HG02642 (cell line): ENCODE measurements at regions not wholly inside any gene's neighbourhood (a gene's known extent, or its start where the extent isn't known, plus 50 kb on each side); places are given as distances from the start of the nearest gene placed in this dataset.
"Not testable (repeated sequence)": the region's sequence is repeated elsewhere in the genome, so short reads cannot be mapped to it uniquely, and the experiment has no call there.

Source experiments
- ATAC-seq: cut with Tn5 transposase; IDR thresholded peaks from one replicate; pipeline ENCODE4 v1.9.1; 2021; ENCODE audit warnings: mild to moderate bottlenecking; ENCODE audit not compliant: unreplicated experiment, poor library complexity

GRCh38 chr10:2826675-2827074 is 240.7 kb upstream of the PFKP start:
- no peak for ATAC-seq

GRCh38 chr10:2825841-2826240 is 241.5 kb upstream of the PFKP start:
- no peak for ATAC-seq

DNA sequence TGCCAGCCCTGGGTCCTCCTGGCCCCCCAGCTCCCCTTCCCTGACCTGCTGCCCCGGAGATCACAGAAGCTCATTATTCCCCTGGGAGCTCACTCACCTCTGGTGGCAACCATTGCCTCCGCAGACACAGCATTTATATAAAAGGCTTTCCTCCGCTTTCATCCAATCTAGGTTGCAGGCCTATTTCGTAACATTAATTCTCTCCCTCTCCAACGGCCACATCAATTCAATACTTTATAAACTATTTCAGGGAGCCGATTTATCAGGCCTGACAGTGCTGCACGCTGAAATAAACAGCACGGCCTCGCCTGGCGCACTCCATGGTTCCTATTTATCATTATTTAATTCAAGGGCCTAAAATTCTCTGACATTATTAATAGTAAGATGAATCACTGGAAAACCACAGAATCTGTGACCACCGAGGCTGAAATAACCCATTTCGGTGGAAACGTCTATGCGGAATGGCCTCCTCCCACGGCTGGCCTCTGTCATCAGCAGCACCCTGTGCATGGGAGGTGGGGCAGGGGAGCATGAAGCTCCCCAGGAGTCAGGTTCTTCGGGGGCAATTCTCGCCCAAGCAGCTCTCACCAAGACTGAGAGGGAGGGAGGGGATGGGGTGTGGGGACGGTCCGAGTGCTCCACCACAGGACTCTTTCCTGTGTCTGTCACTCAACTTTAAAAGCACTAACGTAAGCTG is 249.3 kb upstream of the PFKP start:
- ATAC-seq = no peak

DNA sequence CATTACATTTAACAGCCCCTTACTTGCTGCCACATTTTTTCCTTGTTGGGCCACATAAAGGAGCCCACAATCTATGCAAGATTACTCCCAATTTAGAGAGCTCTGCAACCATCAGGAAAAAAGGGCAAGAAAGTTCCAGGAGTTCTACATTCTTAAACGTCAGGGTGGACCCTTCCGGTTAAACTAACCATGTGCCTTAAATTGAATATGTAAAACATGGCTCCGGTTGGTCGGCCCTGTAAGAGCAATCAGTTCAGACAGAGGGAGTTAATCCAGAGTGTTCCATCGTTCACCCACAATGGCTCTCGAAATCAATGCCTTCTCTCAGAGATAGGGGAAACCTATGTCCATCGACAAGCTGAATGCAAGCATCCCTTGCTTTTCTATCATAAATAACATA is 253.7 kb upstream of the PFKP start:
- ATAC-seq = no peak

DNA sequence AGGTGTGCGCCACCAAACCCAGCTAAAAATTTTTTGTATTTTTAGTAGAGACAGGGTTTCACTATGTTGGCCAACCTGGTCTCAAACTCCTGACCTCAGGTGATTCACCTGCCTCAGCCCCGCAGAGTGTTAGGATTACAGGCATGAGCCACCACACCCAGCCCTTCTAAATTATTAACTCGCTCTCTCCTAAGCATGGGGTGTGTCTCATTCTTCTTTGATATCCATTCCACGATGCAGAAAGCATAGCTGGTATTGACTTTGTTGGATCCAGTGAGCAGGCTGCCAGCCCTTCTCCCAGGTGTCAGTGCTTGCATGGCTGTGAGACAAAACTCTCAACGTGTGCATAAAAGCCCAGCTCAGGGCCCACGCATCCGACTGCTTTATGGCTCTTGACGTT is 254.1 kb upstream of the PFKP start:
- ATAC-seq = no peak

DNA sequence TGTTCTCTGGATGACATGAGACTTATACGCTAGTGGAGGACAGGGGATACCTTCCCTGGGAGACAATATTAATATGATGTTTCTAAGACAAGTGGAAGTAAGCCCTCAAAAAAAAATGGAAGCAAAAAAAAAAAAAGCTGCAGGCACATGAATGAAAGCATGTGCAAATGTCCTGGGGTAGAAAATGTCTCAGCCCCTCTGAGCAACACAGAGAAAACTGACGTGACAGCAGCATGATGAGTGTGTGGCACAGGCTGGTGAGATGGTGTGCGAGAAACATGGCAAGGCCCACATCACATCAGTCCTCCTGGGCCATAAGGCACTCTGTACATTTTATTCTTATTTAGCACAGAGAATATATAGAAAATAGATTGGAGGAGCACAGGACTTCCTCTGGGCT is 254.7 kb upstream of the PFKP start:
- no peak for ATAC-seq

DNA sequence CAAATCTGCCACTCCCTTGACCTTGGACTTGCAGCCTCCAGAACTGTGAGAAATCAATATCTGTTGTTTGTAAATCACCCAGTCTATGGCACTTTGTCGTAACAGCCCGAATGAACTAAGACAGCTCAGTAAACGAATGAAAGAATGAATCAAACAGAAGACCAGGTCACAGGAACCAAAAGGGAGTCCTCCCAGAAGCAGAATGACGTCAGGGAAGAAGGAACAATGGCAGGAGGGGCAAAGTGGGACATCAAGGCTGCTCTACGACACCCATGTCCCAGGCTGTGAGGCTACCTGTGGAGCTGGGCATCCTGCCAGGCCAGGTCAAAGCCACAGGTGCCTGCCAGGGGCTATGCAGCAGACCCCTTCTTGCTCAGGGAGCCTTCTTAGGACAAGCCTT is 267.2 kb upstream of the PFKP start:
- no peak for ATAC-seq

DNA sequence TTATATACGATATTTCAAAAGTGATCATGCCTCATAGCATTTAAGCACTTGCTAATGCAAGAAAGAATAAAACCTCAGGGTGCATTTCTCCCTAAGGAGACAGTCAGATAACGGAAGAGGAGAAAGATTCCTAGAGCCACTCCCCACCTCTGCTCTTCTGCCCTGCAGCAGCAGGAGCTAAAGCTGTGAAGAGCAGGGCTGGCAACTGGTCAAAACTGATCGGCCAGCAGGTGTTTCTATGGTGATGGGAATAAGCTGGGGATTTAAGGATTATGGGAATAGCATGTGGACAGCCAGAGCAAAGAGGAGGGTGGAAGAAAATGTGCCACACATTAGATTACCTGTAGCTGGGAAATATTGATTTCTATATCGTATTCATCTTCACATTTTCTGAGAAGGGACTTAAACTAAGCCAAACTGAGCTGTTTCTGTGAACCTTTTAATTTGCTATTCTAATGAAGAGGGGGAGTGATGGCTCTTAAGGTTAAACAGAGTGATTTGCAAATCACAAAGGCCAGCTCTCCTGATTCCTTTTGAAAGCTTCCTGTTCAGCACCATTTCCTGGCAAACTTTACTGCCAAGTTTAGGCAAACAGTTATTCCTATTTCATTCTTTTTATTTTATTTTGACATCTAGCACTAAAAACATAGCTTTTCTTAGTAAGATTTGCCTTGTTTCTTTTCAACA is 268.9 kb upstream of the PFKP start:
- no peak for ATAC-seq

- peak; percentile 82 for ATAC-seq
Observed at GRCh38 chr10:2791774-2792443, 275.4 kb upstream of the PFKP start.

GRCh38 chr10:2790396-2791188 is 276.8 kb upstream of the PFKP start:
- no peak for ATAC-seq

- no peak for ATAC-seq
Observed at GRCh38 chr10:2786251-2786650, 281.1 kb upstream of the PFKP start.

DNA sequence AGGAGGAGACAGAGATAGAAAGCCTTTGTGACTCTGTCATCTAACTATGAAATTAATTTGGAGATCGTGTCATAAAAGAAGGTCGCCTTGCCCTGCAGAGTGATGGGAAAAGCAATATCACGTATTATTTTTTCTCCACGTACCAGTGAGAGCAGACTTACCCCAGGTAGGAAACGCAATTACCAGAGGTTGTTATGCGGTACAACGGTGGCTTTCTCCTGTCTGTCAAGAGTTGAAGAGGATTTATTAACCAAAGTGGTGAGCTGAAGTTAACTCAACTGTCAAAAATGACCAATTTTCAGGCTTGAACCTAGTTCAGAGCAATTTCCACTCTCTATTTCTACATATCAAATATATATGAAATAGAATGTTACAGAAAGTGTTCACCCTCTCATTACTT is 282.6 kb upstream of the PFKP start:
- ATAC-seq = no peak

DNA sequence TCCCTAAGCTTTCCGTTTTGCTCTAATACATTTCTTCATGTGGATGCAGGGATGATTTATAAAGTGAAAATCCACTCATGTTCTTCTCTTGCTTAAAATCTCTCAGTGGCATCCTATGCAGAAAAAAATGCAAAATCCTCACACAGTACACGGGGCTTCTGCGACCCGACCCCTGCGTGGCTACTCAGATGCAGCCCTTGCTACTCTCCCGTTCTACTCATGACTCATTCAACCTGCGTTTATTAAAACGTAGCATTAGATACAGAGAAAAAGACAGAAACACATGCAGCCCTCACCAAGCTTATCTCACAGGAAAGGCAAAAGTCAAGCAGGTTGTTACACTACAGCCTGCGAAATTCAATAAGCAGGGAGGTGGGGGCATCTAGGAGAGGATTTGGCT is 284.4 kb upstream of the PFKP start:
- no peak for ATAC-seq

GRCh38 chr10:2782265-2782664 is 285.1 kb upstream of the PFKP start:
- no peak for ATAC-seq

DNA sequence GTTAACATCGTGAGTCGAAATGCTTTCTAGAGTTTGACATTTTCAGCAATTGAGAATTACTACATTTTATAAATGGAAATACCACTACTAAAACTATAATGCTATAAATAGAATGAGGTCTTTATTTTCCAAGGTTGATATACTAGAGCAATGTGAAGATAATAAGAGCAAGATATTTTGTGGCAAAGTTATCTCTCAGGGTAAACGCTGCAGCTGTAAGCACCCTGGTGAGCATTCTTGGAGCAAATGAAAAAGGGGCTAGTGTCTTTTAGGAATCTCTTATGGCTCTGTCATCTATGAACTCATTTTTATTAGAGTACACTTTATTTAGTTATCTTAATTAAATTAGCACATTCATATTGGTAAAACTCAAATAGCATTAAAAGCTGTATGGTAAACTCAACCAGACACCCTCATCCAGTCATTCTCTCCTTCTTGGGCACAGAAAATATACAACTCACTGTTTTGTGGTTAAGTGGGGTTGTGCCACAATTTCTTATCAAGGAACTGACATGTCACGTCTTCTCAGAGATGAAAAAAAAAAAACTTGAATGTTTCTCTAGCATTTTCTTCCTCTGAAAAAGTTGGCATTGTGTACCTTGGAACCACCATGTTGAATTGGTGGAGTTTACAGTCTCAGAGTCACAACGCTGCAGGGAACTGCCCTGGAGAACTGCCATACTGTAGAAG is 289.5 kb upstream of the PFKP start:
- no peak for ATAC-seq

DNA sequence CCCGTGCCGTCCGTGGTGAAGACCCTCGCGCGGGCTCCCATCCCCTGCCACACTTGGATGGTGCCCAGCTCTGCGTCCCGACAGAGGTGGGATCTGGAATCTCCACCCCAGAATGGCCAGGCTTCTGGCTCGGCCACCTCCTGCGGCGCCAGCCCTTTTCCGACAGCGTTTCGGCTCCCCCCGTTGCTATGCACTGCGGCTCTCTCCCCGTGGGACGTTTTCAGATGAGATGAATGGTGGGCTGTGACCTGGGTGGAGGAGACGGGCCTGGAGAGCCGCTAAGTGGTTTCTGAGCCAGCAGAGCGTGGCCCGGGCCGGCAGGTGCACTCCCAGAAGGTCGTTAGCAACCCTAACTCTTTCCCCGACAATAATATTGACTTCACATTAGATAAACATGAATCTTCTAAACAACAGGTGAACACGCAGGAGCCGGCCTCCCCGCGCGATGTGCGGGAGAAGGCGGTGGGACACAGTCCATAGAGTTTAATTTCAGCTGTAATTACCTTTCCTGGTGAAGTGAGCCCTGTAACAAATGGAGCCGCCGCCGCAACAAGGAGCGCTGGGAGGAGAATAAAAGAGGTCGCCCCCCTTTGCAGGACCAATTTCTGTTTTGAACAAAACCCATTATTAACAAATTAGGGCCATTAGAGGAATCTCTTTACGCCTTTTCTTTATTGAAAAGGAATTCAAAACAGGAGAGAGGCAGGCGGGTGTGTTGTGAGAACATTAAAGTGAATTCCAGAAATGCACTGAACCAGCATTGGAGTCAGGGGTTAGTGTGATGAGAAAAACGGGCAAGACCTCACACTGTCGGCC is 294.3 kb upstream of the PFKP start:
- ATAC-seq = no peak

DNA sequence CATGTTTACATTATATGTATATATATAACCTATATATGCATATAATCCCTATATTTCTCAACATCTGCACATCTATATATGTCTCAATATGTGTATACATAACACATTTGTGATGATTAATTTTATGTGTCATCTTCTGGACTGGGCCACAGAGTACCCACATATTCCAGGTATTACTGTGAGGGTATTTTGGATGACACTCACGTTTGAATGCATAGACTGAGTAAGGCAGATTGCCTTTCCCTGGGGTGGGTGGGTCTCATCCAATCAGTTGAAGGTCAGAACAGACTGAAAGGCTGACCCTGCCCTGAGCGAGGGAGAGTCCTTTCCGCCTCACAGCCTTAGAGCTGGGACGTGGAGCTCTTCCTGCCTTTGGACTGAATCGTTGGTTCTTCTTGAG is 295.2 kb upstream of the PFKP start:
- ATAC-seq = no peak

GRCh38 chr10:2767293-2767692 is 300.1 kb upstream of the PFKP start:
- not testable (repeated sequence) for ATAC-seq

GRCh38 chr10:2761971-2762370 is 305.4 kb upstream of the PFKP start:
- ATAC-seq = no peak

DNA sequence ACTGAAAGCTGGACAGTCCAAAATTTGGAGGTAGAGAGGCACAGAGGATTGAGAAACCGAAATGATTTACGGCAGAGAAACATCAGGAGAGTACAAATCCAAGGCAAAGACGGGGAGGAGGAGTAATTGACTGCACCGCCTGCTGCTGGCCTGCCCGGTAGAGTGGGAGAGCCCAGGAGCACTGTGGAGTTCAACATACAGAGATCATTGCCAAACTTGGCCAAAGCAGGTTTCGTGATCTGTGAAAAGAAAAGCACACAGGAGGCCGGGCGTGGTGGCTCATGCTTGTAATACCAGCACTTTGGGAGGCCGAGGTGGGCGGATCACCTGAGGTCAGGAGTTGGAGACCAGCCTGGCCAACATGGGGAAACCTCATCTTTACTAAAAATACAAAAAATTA is 306.0 kb upstream of the PFKP start:
- ATAC-seq = no peak
